ENCODE measurements at regions not wholly inside any gene's neighbourhood (a gene's known extent, or its start where the extent isn't known, plus 50 kb on each side); places are given as distances from the start of the nearest gene placed in this dataset.

DNA sequence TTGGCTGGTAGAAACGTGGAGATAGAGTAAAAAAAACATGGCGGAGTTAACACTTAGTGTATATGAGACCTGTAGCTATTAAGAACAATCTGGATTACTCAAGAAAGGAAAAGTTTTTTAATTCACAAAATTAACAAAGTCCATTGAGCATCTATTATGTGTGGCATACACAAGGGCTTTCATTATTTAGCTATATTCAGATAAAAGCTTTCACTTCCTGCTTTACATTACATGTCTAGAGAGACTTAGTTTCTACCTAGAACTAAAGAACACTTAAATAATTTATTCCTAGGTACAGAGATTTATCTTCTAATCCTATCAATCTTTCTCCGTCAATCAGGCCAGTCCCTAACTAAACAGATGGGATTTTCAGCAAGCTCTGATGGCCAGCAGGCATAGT lies 196.0 kb upstream of the SLC39A10 start:
- TF ChIP-seq, protein P1, sequence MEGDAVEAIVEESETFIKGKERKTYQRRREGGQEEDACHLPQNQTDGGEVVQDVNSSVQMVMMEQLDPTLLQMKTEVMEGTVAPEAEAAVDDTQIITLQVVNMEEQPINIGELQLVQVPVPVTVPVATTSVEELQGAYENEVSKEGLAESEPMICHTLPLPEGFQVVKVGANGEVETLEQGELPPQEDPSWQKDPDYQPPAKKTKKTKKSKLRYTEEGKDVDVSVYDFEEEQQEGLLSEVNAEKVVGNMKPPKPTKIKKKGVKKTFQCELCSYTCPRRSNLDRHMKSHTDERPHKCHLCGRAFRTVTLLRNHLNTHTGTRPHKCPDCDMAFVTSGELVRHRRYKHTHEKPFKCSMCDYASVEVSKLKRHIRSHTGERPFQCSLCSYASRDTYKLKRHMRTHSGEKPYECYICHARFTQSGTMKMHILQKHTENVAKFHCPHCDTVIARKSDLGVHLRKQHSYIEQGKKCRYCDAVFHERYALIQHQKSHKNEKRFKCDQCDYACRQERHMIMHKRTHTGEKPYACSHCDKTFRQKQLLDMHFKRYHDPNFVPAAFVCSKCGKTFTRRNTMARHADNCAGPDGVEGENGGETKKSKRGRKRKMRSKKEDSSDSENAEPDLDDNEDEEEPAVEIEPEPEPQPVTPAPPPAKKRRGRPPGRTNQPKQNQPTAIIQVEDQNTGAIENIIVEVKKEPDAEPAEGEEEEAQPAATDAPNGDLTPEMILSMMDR (IDR thresholded peaks at IDR 0.05; ENCODE audit: low read length): no peak
- TF ChIP-seq EZH2phosphoT487 (IDR thresholded peaks at IDR 0.05; ENCODE audit: low read length): no peak
